GM23338 (cell line): ENCODE measurements at regions not wholly inside any gene's neighbourhood (a gene's known extent, or its start where the extent isn't known, plus 50 kb on each side); places are given as distances from the start of the nearest gene placed in this dataset.
A peak's percentile ranks its signal among the peaks of the same experiment; 100 is the strongest.

ENCODE experiments used
- ATAC-seq: fragments of 200-7000 bp; cut with Tn5 transposase; 3 replicates; pipeline ENCODE4 v1.9.1; 2020
- DNase-seq: peaks from one replicate; pipeline ENCODE4 v3.0.0-alpha.2; 2015; ENCODE audit warnings: low spot score
- H2AFZ ChIP-seq: fragments of 200-600 bp; sonication (generic); 2 replicates; pipeline ENCODE4 v1.8.0; 2016; ENCODE audit warnings: antibody characterized with exemption, mild to moderate bottlenecking, moderate library complexity
- H3F3A ChIP-seq: fragments of 200-600 bp; sonication (generic); replicated peaks from 2 replicates; pipeline ENCODE4 v1.8.0; 2017; ENCODE audit warnings: antibody characterized with exemption, mixed run types, low read depth
- H3K27ac ChIP-seq: fragments of 200-600 bp; sonication (generic); 2 replicates; pipeline ENCODE4 v1.6.1; 2016; ENCODE audit warnings: low read depth
- H3K27me3 ChIP-seq: fragments of 200-600 bp; sonication (generic); 2 replicates; pipeline ENCODE4 v1.8.0; 2016; ENCODE audit warnings: mild to moderate bottlenecking, mixed run types, moderate library complexity; ENCODE audit not compliant: insufficient read depth
- H3K36me3 ChIP-seq: fragments of 200-600 bp; sonication (generic); 2 replicates; pipeline ENCODE4 v1.8.0; 2016; ENCODE audit warnings: mild to moderate bottlenecking; ENCODE audit not compliant: insufficient read depth
- H3K4me1 ChIP-seq: fragments of 200-600 bp; sonication (generic); 2 replicates; pipeline ENCODE4 v1.8.0; 2016; ENCODE audit warnings: mild to moderate bottlenecking, moderate library complexity; ENCODE audit not compliant: insufficient read depth
- H3K4me2 ChIP-seq: fragments of 200-600 bp; sonication (generic); 2 replicates; pipeline ENCODE4 v1.7.1; 2017; ENCODE audit warnings: mixed run types
- H3K4me3 ChIP-seq: fragments of 200-600 bp; sonication (generic); 2 replicates; pipeline ENCODE4 v1.6.1; 2016; ENCODE audit warnings: mixed run types
- H3K79me2 ChIP-seq: fragments of 200-600 bp; sonication (generic); replicated peaks from 2 replicates; pipeline ENCODE4 v1.8.0; 2017; ENCODE audit warnings: mild to moderate bottlenecking; ENCODE audit not compliant: insufficient read depth
- H3K9me2 ChIP-seq: fragments of 200-600 bp; sonication (generic); 2 replicates; pipeline ENCODE4 v1.8.0; 2017; ENCODE audit not compliant: insufficient read depth
- H4K20me1 ChIP-seq: fragments of 200-600 bp; sonication (generic); replicated peaks from 2 replicates; pipeline ENCODE4 v1.8.0; 2017; ENCODE audit warnings: mild to moderate bottlenecking; ENCODE audit not compliant: insufficient read depth
- H3K27ac Mint-ChIP-seq: 2 replicates; pipeline ENCODE4 v1.8.0; 2020; ENCODE audit warnings: inconsistent platforms, mild to moderate bottlenecking, moderate library complexity, mixed read lengths
- H3K27me3 Mint-ChIP-seq: 3 replicates; pipeline ENCODE4 v1.8.0; 2022; ENCODE audit warnings: low read depth, mild to moderate bottlenecking, moderate library complexity, mixed read lengths, inconsistent platforms; ENCODE audit not compliant: insufficient read depth, poor library complexity
- H3K36me3 Mint-ChIP-seq: 3 replicates; pipeline ENCODE4 v1.8.0; 2021; ENCODE audit warnings: low read depth, mild to moderate bottlenecking, inconsistent platforms, moderate library complexity, mixed read lengths
- H3K4me1 Mint-ChIP-seq: 3 replicates; pipeline ENCODE4 v1.8.0; 2020; ENCODE audit warnings: mild to moderate bottlenecking, inconsistent platforms, mixed read lengths
- H3K4me3 Mint-ChIP-seq: 3 replicates; pipeline ENCODE4 v1.8.0; 2021; ENCODE audit warnings: moderate library complexity, mild to moderate bottlenecking, inconsistent platforms, mixed read lengths
- H3K9me3 Mint-ChIP-seq: 3 replicates; pipeline ENCODE4 v1.8.0; 2020; ENCODE audit warnings: moderate library complexity, mild to moderate bottlenecking, inconsistent platforms, mixed read lengths
- CREB1 ChIP-seq: fragments of 250-450 bp; sonication (Bioruptor Pico); IDR thresholded peaks from 2 replicates; pipeline ENCODE4 v1.5.0; 2020; ENCODE audit warnings: low read depth, mild to moderate bottlenecking, moderate library complexity
- EZH2 ChIP-seq: fragments of 200-600 bp; sonication (generic); IDR thresholded peaks from one replicate; pipeline ENCODE4 v1.8.0; 2017; ENCODE audit warnings: antibody characterized with exemption, mild to moderate bottlenecking, low read depth; ENCODE audit not compliant: unreplicated experiment
- EZH2phosphoT487 ChIP-seq: fragments of 200-600 bp; sonication (generic); IDR thresholded peaks from one replicate; pipeline ENCODE4 v1.8.1; 2018; ENCODE audit warnings: antibody characterized with exemption; ENCODE audit not compliant: unreplicated experiment
- JUNB ChIP-seq: IDR thresholded peaks from one replicate; pipeline ENCODE4 v1.6.1; 2016; ENCODE audit warnings: antibody characterized with exemption; ENCODE audit not compliant: unreplicated experiment
- NANOG ChIP-seq: IDR thresholded peaks from 2 replicates; pipeline ENCODE4 v1.6.1; 2016; ENCODE audit warnings: antibody characterized with exemption, borderline replicate concordance
- POLR2AphosphoS5 ChIP-seq: IDR thresholded peaks from 2 replicates; pipeline ENCODE4 v1.6.1; 2016; ENCODE audit warnings: antibody characterized with exemption, low read depth
- STAT1 ChIP-seq: IDR thresholded peaks from one replicate; pipeline ENCODE4 v1.6.1; 2016; ENCODE audit warnings: antibody characterized with exemption; ENCODE audit not compliant: unreplicated experiment
- ZNF114 ChIP-seq: fragments of 250-450 bp; sonication (Bioruptor Pico); IDR thresholded peaks from 2 replicates; pipeline ENCODE4 v1.5.0; 2020; ENCODE audit warnings: mild to moderate bottlenecking, moderate library complexity
- ZNF331 ChIP-seq: fragments of 250-450 bp; sonication (Bioruptor Pico); IDR thresholded peaks from 2 replicates; pipeline ENCODE4 v1.5.0; 2020; ENCODE audit warnings: low read depth, mild to moderate bottlenecking, moderate library complexity
- TF ChIP-seq, protein P1 (sequence below): IDR thresholded peaks from one replicate; pipeline ENCODE4 v1.6.1; 2018; ENCODE audit warnings: antibody characterized with exemption; ENCODE audit not compliant: unreplicated experiment
- TF ChIP-seq, protein P2 (sequence below): fragments of 250-450 bp; sonication (Bioruptor Pico); IDR thresholded peaks from 2 replicates; pipeline ENCODE4 v1.5.0; 2020; ENCODE audit warnings: mild to moderate bottlenecking, moderate library complexity
- TF ChIP-seq, protein P3 (sequence below), 2 experiments: fragments of 200-600 bp in 1 of 2; sonication (generic) in 1 of 2; conservative IDR thresholded peaks; 2 replicates each; pipeline versions ENCODE4 v1.5.1 to v1.6.1; 2016 to 2017; ENCODE audit warnings: antibody characterized with exemption in 2 of 2, low read depth in 2 of 2, mild to moderate bottlenecking in 2 of 2, moderate library complexity in 1 of 2
- TF ChIP-seq, protein P4 (sequence below): IDR thresholded peaks from 2 replicates; pipeline ENCODE4 v1.6.1; 2016; ENCODE audit warnings: antibody characterized with exemption

DNA sequence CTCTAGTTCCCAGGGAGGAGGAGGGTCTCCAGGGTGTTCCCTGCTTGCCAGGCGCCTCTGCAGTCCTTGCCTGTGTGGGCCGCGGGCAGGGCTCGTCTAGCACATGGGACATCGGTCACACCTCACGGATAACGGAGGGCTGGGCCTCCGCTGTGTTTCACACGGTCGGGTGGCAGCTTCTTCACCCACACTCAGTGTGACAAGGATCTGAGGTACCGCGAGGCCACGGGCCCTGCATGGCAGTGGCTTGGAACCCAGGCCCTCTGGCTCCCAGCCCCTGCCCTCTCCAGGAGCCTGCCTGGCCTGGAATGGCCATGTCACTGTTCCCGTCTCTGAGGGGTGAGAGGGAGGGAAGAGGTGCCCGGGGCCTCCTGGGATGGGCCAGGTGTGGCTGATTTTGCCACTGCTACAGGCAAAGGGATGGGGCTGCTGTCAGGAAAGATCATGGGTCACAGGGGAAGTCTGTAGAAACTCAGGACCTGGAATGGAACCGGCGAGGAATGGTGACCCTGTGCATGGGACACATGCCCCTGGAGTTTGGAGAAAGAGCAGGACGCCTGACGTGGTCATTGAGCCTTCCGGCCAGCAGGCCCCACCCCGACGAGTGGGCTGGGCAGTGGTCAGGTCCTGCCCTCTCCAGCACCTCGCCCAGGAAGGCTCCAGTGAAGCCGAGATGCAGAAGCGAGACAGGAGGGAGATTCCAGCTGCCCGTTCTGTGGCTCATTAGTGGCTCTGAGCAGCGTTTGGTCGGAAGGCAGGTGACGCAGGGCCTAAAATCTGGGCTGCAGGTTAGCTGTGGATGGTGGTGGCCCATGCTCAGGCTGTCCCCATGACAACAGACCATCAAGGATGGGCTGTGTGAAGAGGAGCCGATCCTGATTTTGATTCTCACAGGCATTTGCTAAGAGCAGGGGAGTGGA lies 76.5 kb upstream of the GSE1 start:
- H3F3A ChIP-seq, result no peaks in the 10 kb centered on the region
- no peaks in the 10 kb centered on the region for H3K9me2 ChIP-seq
- peaks cover 8% of the 10 kb centered on the region for H3K36me3 Mint-ChIP-seq
- H3K4me3 ChIP-seq, result no peak overlapping the region
- H3K27me3 ChIP-seq, result no peaks in the 10 kb centered on the region
- H3K9me3 Mint-ChIP-seq, result peaks cover 18% of the 10 kb centered on the region
- no peaks in the 10 kb centered on the region for H4K20me1 ChIP-seq
- H3K79me2 ChIP-seq, result no peaks in the 10 kb centered on the region
- H3K27me3 Mint-ChIP-seq, result peaks cover 5% of the 10 kb centered on the region
- no peak for TF ChIP-seq ZNF114 (CRISPR knock-in tag)
- no peak for TF ChIP-seq EZH2phosphoT487
- no peak for TF ChIP-seq STAT1
- TF ChIP-seq, protein P1, sequence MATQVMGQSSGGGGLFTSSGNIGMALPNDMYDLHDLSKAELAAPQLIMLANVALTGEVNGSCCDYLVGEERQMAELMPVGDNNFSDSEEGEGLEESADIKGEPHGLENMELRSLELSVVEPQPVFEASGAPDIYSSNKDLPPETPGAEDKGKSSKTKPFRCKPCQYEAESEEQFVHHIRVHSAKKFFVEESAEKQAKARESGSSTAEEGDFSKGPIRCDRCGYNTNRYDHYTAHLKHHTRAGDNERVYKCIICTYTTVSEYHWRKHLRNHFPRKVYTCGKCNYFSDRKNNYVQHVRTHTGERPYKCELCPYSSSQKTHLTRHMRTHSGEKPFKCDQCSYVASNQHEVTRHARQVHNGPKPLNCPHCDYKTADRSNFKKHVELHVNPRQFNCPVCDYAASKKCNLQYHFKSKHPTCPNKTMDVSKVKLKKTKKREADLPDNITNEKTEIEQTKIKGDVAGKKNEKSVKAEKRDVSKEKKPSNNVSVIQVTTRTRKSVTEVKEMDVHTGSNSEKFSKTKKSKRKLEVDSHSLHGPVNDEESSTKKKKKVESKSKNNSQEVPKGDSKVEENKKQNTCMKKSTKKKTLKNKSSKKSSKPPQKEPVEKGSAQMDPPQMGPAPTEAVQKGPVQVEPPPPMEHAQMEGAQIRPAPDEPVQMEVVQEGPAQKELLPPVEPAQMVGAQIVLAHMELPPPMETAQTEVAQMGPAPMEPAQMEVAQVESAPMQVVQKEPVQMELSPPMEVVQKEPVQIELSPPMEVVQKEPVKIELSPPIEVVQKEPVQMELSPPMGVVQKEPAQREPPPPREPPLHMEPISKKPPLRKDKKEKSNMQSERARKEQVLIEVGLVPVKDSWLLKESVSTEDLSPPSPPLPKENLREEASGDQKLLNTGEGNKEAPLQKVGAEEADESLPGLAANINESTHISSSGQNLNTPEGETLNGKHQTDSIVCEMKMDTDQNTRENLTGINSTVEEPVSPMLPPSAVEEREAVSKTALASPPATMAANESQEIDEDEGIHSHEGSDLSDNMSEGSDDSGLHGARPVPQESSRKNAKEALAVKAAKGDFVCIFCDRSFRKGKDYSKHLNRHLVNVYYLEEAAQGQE, result no peak
- TF ChIP-seq POLR2AphosphoS5, result no peak
- TF ChIP-seq, protein P2, sequence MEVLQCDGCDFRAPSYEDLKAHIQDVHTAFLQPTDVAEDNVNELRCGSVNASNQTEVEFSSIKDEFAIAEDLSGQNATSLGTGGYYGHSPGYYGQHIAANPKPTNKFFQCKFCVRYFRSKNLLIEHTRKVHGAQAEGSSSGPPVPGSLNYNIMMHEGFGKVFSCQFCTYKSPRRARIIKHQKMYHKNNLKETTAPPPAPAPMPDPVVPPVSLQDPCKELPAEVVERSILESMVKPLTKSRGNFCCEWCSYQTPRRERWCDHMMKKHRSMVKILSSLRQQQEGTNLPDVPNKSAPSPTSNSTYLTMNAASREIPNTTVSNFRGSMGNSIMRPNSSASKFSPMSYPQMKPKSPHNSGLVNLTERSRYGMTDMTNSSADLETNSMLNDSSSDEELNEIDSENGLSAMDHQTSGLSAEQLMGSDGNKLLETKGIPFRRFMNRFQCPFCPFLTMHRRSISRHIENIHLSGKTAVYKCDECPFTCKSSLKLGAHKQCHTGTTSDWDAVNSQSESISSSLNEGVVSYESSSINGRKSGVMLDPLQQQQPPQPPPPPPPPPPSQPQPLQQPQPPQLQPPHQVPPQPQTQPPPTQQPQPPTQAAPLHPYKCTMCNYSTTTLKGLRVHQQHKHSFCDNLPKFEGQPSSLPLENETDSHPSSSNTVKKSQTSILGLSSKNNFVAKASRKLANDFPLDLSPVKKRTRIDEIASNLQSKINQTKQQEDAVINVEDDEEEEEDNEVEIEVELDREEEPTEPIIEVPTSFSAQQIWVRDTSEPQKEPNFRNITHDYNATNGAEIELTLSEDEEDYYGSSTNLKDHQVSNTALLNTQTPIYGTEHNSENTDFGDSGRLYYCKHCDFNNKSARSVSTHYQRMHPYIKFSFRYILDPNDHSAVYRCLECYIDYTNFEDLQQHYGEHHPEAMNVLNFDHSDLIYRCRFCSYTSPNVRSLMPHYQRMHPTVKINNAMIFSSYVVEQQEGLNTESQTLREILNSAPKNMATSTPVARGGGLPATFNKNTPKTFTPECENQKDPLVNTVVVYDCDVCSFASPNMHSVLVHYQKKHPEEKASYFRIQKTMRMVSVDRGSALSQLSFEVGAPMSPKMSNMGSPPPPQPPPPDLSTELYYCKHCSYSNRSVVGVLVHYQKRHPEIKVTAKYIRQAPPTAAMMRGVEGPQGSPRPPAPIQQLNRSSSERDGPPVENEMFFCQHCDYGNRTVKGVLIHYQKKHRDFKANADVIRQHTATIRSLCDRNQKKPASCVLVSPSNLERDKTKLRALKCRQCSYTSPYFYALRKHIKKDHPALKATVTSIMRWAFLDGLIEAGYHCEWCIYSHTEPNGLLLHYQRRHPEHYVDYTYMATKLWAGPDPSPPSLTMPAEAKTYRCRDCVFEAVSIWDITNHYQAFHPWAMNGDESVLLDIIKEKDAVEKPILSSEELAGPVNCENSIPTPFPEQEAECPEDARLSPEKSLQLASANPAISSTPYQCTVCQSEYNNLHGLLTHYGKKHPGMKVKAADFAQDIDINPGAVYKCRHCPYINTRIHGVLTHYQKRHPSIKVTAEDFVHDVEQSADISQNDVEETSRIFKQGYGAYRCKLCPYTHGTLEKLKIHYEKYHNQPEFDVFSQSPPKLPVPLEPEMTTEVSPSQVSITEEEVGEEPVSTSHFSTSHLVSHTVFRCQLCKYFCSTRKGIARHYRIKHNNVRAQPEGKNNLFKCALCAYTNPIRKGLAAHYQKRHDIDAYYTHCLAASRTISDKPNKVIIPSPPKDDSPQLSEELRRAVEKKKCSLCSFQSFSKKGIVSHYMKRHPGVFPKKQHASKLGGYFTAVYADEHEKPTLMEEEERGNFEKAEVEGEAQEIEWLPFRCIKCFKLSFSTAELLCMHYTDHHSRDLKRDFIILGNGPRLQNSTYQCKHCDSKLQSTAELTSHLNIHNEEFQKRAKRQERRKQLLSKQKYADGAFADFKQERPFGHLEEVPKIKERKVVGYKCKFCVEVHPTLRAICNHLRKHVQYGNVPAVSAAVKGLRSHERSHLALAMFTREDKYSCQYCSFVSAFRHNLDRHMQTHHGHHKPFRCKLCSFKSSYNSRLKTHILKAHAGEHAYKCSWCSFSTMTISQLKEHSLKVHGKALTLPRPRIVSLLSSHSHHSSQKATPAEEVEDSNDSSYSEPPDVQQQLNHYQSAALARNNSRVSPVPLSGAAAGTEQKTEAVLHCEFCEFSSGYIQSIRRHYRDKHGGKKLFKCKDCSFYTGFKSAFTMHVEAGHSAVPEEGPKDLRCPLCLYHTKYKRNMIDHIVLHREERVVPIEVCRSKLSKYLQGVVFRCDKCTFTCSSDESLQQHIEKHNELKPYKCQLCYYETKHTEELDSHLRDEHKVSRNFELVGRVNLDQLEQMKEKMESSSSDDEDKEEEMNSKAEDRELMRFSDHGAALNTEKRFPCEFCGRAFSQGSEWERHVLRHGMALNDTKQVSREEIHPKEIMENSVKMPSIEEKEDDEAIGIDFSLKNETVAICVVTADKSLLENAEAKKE, result no peak
- TF ChIP-seq ZNF331, result no peak
- TF ChIP-seq, protein P3, sequence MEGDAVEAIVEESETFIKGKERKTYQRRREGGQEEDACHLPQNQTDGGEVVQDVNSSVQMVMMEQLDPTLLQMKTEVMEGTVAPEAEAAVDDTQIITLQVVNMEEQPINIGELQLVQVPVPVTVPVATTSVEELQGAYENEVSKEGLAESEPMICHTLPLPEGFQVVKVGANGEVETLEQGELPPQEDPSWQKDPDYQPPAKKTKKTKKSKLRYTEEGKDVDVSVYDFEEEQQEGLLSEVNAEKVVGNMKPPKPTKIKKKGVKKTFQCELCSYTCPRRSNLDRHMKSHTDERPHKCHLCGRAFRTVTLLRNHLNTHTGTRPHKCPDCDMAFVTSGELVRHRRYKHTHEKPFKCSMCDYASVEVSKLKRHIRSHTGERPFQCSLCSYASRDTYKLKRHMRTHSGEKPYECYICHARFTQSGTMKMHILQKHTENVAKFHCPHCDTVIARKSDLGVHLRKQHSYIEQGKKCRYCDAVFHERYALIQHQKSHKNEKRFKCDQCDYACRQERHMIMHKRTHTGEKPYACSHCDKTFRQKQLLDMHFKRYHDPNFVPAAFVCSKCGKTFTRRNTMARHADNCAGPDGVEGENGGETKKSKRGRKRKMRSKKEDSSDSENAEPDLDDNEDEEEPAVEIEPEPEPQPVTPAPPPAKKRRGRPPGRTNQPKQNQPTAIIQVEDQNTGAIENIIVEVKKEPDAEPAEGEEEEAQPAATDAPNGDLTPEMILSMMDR (conservative IDR thresholded peaks at IDR 0.05; ENCODE audit: low read depth in 2 of 2), result no peak
- no peak for TF ChIP-seq JUNB
- TF ChIP-seq CREB1 (CRISPR knock-in tag), result no peak
- no peak for TF ChIP-seq EZH2
- TF ChIP-seq, protein P4, sequence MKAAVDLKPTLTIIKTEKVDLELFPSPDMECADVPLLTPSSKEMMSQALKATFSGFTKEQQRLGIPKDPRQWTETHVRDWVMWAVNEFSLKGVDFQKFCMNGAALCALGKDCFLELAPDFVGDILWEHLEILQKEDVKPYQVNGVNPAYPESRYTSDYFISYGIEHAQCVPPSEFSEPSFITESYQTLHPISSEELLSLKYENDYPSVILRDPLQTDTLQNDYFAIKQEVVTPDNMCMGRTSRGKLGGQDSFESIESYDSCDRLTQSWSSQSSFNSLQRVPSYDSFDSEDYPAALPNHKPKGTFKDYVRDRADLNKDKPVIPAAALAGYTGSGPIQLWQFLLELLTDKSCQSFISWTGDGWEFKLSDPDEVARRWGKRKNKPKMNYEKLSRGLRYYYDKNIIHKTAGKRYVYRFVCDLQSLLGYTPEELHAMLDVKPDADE, result no peak
- no peak for TF ChIP-seq NANOG
- H3K4me1 ChIP-seq, result 0 out of 2 replicates have a peak, but pooled peaks cover 2% of the 10 kb centered on the region
- no peak overlapping the region for H3K4me3 Mint-ChIP-seq
- peak; percentile 3 for DNase-seq
- peaks cover 18% of the 10 kb centered on the region for H3K4me1 Mint-ChIP-seq
- no peak overlapping the region for H3K27ac ChIP-seq
- H2AFZ ChIP-seq, result no peak overlapping the region
- no peaks in the 10 kb centered on the region for H3K36me3 ChIP-seq
- no peak for ATAC-seq
- 0 out of 2 replicates have a peak overlapping the region, but pooled peaks have one; percentile 43 for H3K27ac Mint-ChIP-seq
- no peak overlapping the region for H3K4me2 ChIP-seq
